Heart left ventricle (tissue), 13 donors: ENCODE measurements at regions not wholly inside any gene's neighbourhood (a gene's known extent, or its start where the extent isn't known, plus 50 kb on each side); places are given as distances from the start of the nearest gene placed in this dataset.

ENCODE experiments used
- POLR2A ChIP-seq, 2 donors: fragments of 450-650 bp; IDR thresholded peaks; one replicate each; pipeline ENCODE4 v1.6.1; 2017; ENCODE audit warnings: antibody characterized with exemption in 2 of 2, mild to moderate bottlenecking in 2 of 2, moderate library complexity in 2 of 2
- TF ChIP-seq, protein P1 (sequence below), 12 donors: fragments of 200-600 bp; sonication (generic) in 4 of 12; IDR thresholded peaks; one replicate each; pipeline versions ENCODE4 v1.5.0 to v1.8.0; 2018 to 2022; ENCODE audit warnings: antibody characterized with exemption in 12 of 12, mild to moderate bottlenecking in 5 of 12
- donor health status: ischemic (EF 13 %, LVEDD 7.1; RV severe dilation, severe dysfunction).
- donor health status: DM: no; HTN: yes; CAD: no.
- donor health status: DM: no; HTN: no; CAD: no.
- donor health status: ischemic (EF 25% LVEDD 6.9; RV normal size, moderate dysfunction).
- donor health status: ischemic (EF 25% LVEDD 5.7; RV mildly dilated, moderate dysfunction).
- donor health status: ischemic (EF 35%, LVEDD 5.7; RV mildly dilated, moderate dysfunction).
- donor health status: nonischemic (EF 11% LVEDD 7.7; RV severe dilation, severe dysfunction).
- donor health status: DM: yes; HTN: yes; CAD: no.
- donor health status: PGD.
- donor health status: ischemic (EF 29% LVEDD 5.4; RV normal size, mild dysfunction).
- donor health status: nonischemic (EF 23%, LVEDD 6.1; RV moderate dilation, normal function).

DNA sequence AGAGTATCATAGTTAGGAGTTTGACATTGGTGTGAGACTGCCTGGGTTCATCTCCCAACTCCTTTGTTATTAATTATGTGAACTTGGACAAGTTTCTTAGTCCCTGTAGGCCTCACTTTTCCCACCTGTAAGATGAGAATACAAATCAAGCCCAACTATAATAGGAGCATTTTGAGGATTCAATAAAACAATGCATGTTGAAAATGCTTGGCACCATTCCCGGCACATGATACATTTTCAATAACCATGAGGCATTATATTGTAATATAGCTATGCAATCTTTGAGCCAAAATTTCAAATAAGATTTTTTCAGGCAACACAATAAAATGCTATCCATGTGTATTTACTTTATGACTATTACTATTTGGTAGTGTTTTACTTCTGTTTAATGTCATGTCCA, 229.0 kb upstream of the SP4 start:
- TF ChIP-seq, protein P1, sequence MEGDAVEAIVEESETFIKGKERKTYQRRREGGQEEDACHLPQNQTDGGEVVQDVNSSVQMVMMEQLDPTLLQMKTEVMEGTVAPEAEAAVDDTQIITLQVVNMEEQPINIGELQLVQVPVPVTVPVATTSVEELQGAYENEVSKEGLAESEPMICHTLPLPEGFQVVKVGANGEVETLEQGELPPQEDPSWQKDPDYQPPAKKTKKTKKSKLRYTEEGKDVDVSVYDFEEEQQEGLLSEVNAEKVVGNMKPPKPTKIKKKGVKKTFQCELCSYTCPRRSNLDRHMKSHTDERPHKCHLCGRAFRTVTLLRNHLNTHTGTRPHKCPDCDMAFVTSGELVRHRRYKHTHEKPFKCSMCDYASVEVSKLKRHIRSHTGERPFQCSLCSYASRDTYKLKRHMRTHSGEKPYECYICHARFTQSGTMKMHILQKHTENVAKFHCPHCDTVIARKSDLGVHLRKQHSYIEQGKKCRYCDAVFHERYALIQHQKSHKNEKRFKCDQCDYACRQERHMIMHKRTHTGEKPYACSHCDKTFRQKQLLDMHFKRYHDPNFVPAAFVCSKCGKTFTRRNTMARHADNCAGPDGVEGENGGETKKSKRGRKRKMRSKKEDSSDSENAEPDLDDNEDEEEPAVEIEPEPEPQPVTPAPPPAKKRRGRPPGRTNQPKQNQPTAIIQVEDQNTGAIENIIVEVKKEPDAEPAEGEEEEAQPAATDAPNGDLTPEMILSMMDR (IDR thresholded peaks at IDR 0.05) = no peak
- TF ChIP-seq POLR2A (IDR thresholded peaks at IDR 0.05) = no peak
